Keratinocyte (primary cell): ENCODE measurements at regions not wholly inside any gene's neighbourhood (a gene's known extent, or its start where the extent isn't known, plus 50 kb on each side); places are given as distances from the start of the nearest gene placed in this dataset.

ENCODE experiments used
- DNase-seq: peaks from one replicate; pipeline ENCODE4 v3.0.0-alpha.2; 2011; ENCODE audit warnings: low read depth, missing footprints, low spot score
- FAIRE-seq: peaks from 2 replicates; lab custom pipeline; 2011; peaks lifted over from hg19 to GRCh38; lab: Jason Lieb, UNC
- H2AFZ ChIP-seq: 2 replicates; pipeline ENCODE4 v1.6.0; 2012; ENCODE audit warnings: low read length, control low read depth, inconsistent platforms; ENCODE audit not compliant: control insufficient read depth
- H3K27ac ChIP-seq: 2 replicates; pipeline ENCODE4 v1.5.1; 2011; ENCODE audit warnings: low read length; ENCODE audit not compliant: control insufficient read depth, insufficient read depth
- H3K27me3 ChIP-seq: 3 replicates; pipeline ENCODE4 v1.6.0; 2011; ENCODE audit warnings: low read length; ENCODE audit not compliant: control insufficient read depth, insufficient read depth; ENCODE audit errors: extremely low read depth
- H3K36me3 ChIP-seq, 2 experiments: 2 replicates in 1 of 2; 3 replicates in 1 of 2; pipeline ENCODE4 v1.5.1; 2011; ENCODE audit warnings: low read length in 2 of 2, mild to moderate bottlenecking in 1 of 2; ENCODE audit not compliant: control insufficient read depth in 2 of 2, insufficient read depth in 2 of 2; ENCODE audit errors: extremely low read depth in 1 of 2
- H3K4me1 ChIP-seq: 3 replicates; pipeline ENCODE4 v1.5.1; 2011; ENCODE audit warnings: low read length; ENCODE audit not compliant: control insufficient read depth, insufficient read depth; ENCODE audit errors: extremely low read depth
- H3K4me2 ChIP-seq: 3 replicates; pipeline ENCODE4 v1.6.0; 2011; ENCODE audit warnings: low read depth, low read length; ENCODE audit not compliant: control insufficient read depth, insufficient read depth; ENCODE audit errors: extremely low read depth
- H3K4me3 ChIP-seq, 3 experiments: fragments of 200-600 bp in 1 of 3; sonication (generic) in 1 of 3; 2 replicates in 2 of 3; 3 replicates in 1 of 3; pipeline ENCODE4 v1.5.1; 2011 to 2016; ENCODE audit warnings: low read length in 3 of 3, mild to moderate bottlenecking in 3 of 3, control low read depth in 2 of 3, inconsistent platforms in 1 of 3, low read depth in 1 of 3, mixed read lengths in 1 of 3, mixed run types in 1 of 3, moderate library complexity in 1 of 3; ENCODE audit not compliant: control insufficient read depth in 2 of 3, insufficient read depth in 2 of 3; ENCODE audit errors: extremely low read depth in 1 of 3
- H3K79me2 ChIP-seq: 2 replicates; pipeline ENCODE4 v1.6.0; 2012; ENCODE audit warnings: low read length; ENCODE audit not compliant: control insufficient read depth, insufficient read depth
- H3K9ac ChIP-seq: 3 replicates; pipeline ENCODE4 v1.6.0; 2011; ENCODE audit warnings: low read length; ENCODE audit not compliant: control insufficient read depth, insufficient read depth; ENCODE audit errors: extremely low read depth
- H3K9me1 ChIP-seq: 3 replicates; pipeline ENCODE4 v1.6.0; 2011; ENCODE audit warnings: low read length; ENCODE audit not compliant: control insufficient read depth, insufficient read depth; ENCODE audit errors: extremely low read depth
- H3K9me3 ChIP-seq: 2 replicates; pipeline ENCODE4 v1.5.1; 2012; ENCODE audit warnings: low read depth, low read length; ENCODE audit not compliant: control insufficient read depth
- H4K20me1 ChIP-seq: 3 replicates; pipeline ENCODE4 v1.6.0; 2011; ENCODE audit warnings: low read length; ENCODE audit not compliant: control insufficient read depth, insufficient read depth; ENCODE audit errors: extremely low read depth
- CTCF ChIP-seq, 3 experiments: IDR thresholded peaks in 1 of 3; conservative IDR thresholded peaks in 1 of 3; optimal IDR thresholded peaks in 1 of 3; 2 replicates in 2 of 3; 3 replicates in 1 of 3; pipeline versions ENCODE3 to v1.5.1; 2011; ENCODE audit warnings: low read length in 3 of 3, mild to moderate bottlenecking in 3 of 3, moderate library complexity in 2 of 3, control low read depth in 1 of 3, inconsistent platforms in 1 of 3; ENCODE audit not compliant: insufficient read depth in 2 of 3; ENCODE audit errors: extremely low read depth in 1 of 3
- EZH2 ChIP-seq: IDR thresholded peaks from one replicate; pipeline ENCODE4 v1.6.1; 2012; ENCODE audit warnings: inconsistent platforms, mild to moderate bottlenecking, low read length, moderate library complexity
- dilution Hi-C: fragments of 300-500 bp; cut with MboI; formaldehyde crosslinking; loops from one replicate; pipeline ENCODE4 v1.7.0; 2020; ENCODE audit warnings: low sequenced_read_pairs; ENCODE audit not compliant: extremely low pct_ligation_motif_present

GRCh38 chr14:25396128-25396527, 346.2 kb upstream of the STXBP6 start:
- Histone ChIP-seq H3K79me2 (no peaks in the 10 kb centered on the region), H2AFZ (no peak overlapping the region), H3K4me1 (no peaks in the 10 kb centered on the region), H3K9ac (no peak overlapping the region), H3K4me3 (no peak overlapping the region), H3K9me3 (no peaks in the 10 kb centered on the region), H3K27ac (no peak overlapping the region), H3K36me3 (no peaks in the 10 kb centered on the region), H3K4me2 (no peak overlapping the region), H3K27me3 (no peaks in the 10 kb centered on the region), H4K20me1 (no peaks in the 10 kb centered on the region), H3K9me1 (no peaks in the 10 kb centered on the region)
- dilution Hi-C loops: no loop called here
- FAIRE-seq (no peak), DNase-seq (no peak)
- TF ChIP-seq EZH2: no peak
- TF ChIP-seq CTCF (optimal IDR thresholded peaks at IDR 0.05 in 1 of 3, IDR thresholded peaks at IDR 0.05 in 1 of 3, conservative IDR thresholded peaks at IDR 0.05 in 1 of 3; ENCODE audit: extremely low read depth in 1 of 3, insufficient read depth in 2 of 3, low read length in 3 of 3): no peak

- H3K27ac ChIP-seq: no peak overlapping the region
- no peaks in the 10 kb centered on the region for H3K9me3 ChIP-seq
- TF ChIP-seq CTCF (optimal IDR thresholded peaks at IDR 0.05 in 1 of 3, IDR thresholded peaks at IDR 0.05 in 1 of 3, conservative IDR thresholded peaks at IDR 0.05 in 1 of 3; ENCODE audit: extremely low read depth in 1 of 3, insufficient read depth in 2 of 3, low read length in 3 of 3) (no peak), EZH2 (no peak)
- no peak for FAIRE-seq
- no peaks in the 10 kb centered on the region for H4K20me1 ChIP-seq
- no peak overlapping the region for H2AFZ ChIP-seq
- H3K79me2 ChIP-seq: no peaks in the 10 kb centered on the region
- dilution Hi-C loops: no loop called here
- H3K4me1 ChIP-seq: no peaks in the 10 kb centered on the region
- H3K36me3 ChIP-seq: no peaks in the 10 kb centered on the region
- no peak for DNase-seq
- no peaks in the 10 kb centered on the region for H3K27me3 ChIP-seq
- no peaks in the 10 kb centered on the region for H3K9me1 ChIP-seq
- no peak overlapping the region for H3K9ac ChIP-seq
- no peak overlapping the region for H3K4me3 ChIP-seq
- H3K4me2 ChIP-seq: no peak overlapping the region
These were observed 344.9 kb upstream of the STXBP6 start for GRCh38 chr14:25394791-25395391.
